ENCODE measurements at regions not wholly inside any gene's neighbourhood (a gene's known extent, or its start where the extent isn't known, plus 50 kb on each side); places are given as distances from the start of the nearest gene placed in this dataset.

DNA sequence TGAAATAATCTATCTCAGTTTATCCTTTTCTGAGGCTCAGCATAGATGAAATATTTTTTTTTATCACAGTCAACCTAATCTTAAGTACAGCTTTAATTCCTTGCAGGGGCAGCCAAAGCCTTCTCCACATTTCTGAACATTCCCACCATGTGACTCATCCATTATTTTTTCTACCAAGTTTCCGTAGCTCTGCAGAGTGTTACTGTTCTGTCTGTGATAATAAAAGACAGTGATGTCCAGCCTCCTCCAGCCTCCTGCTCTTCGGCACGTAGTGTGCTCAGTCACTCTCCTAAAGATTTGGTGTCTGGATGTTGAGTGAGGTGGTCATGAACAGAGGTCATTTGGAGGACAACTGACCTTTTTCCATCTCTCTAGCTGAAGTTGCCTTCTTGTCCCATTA is 338.1 kb upstream of the ADAMTS16 start:
- Mint-ChIP-seq H3K4me3 (no peak overlapping the region), H3K27ac (no peak overlapping the region), H3K27me3 (no peaks in the 10 kb centered on the region), H3K4me1 (no peaks in the 10 kb centered on the region), H3K9me3 (peaks cover 1% of the 10 kb centered on the region), H3K36me3 (ENCODE audit: low read depth) (no peaks in the 10 kb centered on the region)
- no peak for DNase-seq
- CTCF ChIA-PET, result no interaction called here
- POLR2A ChIA-PET, result no interaction called here

GRCh38 chr5:4804691-4805360 is 335.3 kb upstream of the ADAMTS16 start:
- Mint-ChIP-seq H3K36me3 (ENCODE audit: low read depth) (no peaks in the 10 kb centered on the region), H3K27me3 (no peaks in the 10 kb centered on the region), H3K4me3 (no peak overlapping the region), H3K4me1 (no peaks in the 10 kb centered on the region), H3K27ac (no peak overlapping the region), H3K9me3 (peaks cover 4% of the 10 kb centered on the region)
- ChIA-PET CTCF (no interaction called here), POLR2A (no interaction called here)
- DNase-seq, result no peak

GRCh38 chr5:4815002-4815401 is 325.1 kb upstream of the ADAMTS16 start:
- CTCF ChIA-PET, result no interaction called here
- Mint-ChIP-seq H3K4me1 (no peaks in the 10 kb centered on the region), H3K36me3 (ENCODE audit: low read depth) (no peaks in the 10 kb centered on the region), H3K27ac (no peak overlapping the region), H3K4me3 (no peak overlapping the region), H3K27me3 (no peaks in the 10 kb centered on the region), H3K9me3 (peaks cover 9% of the 10 kb centered on the region)
- POLR2A ChIA-PET, result no interaction called here
- DNase-seq, result no peak

- H3K4me1 Mint-ChIP-seq, result no peaks in the 10 kb centered on the region
- ChIA-PET CTCF (no interaction called here), POLR2A (no interaction called here)
- DNase-seq, result no peak
- H3K4me3 Mint-ChIP-seq, result no peak overlapping the region
- H3K27ac Mint-ChIP-seq, result no peak overlapping the region
- H3K9me3 Mint-ChIP-seq, result peaks cover 9% of the 10 kb centered on the region
- no peaks in the 10 kb centered on the region for H3K27me3 Mint-ChIP-seq
- H3K36me3 Mint-ChIP-seq (ENCODE audit: low read depth), result no peaks in the 10 kb centered on the region
Measured at GRCh38 chr5:4817767-4818166, 322.4 kb upstream of the ADAMTS16 start.

GRCh38 chr5:4831325-4831724 is 308.8 kb upstream of the ADAMTS16 start:
- no peaks in the 10 kb centered on the region for H3K4me1 Mint-ChIP-seq
- no peak for DNase-seq
- no peak overlapping the region for H3K4me3 Mint-ChIP-seq
- peaks cover 3% of the 10 kb centered on the region for H3K9me3 Mint-ChIP-seq
- H3K36me3 Mint-ChIP-seq (ENCODE audit: low read depth), result no peaks in the 10 kb centered on the region
- ChIA-PET CTCF (no interaction called here), POLR2A (no interaction called here)
- H3K27ac Mint-ChIP-seq, result no peak overlapping the region
- H3K27me3 Mint-ChIP-seq, result no peaks in the 10 kb centered on the region

DNA sequence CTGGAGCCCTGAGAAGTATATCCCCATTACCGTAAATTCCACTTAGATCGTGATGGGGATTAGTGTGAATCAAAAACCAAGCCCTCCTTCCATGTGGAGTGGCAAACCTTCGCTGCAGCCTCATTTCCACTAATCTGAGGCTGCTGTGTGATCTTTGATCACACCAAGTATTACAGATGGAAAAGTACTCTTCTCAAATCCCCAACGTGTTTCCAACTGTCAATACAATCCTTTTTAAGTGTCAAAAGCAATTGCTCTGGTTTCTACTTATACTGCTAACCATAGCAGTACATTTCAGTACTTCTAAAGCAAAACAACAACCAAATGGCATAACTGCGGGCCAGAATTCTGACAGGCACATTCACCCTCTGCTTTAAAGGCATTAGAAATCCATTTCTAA is 307.7 kb upstream of the ADAMTS16 start:
- POLR2A ChIA-PET, result no interaction called here
- Mint-ChIP-seq H3K27me3 (no peaks in the 10 kb centered on the region), H3K4me3 (no peak overlapping the region), H3K9me3 (peaks cover 3% of the 10 kb centered on the region), H3K27ac (no peak overlapping the region), H3K4me1 (no peaks in the 10 kb centered on the region), H3K36me3 (ENCODE audit: low read depth) (no peaks in the 10 kb centered on the region)
- no peak for DNase-seq
- CTCF ChIA-PET, result no interaction called here

- CTCF ChIA-PET, result no interaction called here
- Mint-ChIP-seq H3K27ac (no peak overlapping the region), H3K4me3 (no peak overlapping the region), H3K4me1 (no peaks in the 10 kb centered on the region), H3K36me3 (ENCODE audit: low read depth) (no peaks in the 10 kb centered on the region), H3K9me3 (no peaks in the 10 kb centered on the region), H3K27me3 (no peaks in the 10 kb centered on the region)
- no peak for DNase-seq
- POLR2A ChIA-PET, result no interaction called here
Measured at GRCh38 chr5:4833104-4833738, 306.9 kb upstream of the ADAMTS16 start.

DNA sequence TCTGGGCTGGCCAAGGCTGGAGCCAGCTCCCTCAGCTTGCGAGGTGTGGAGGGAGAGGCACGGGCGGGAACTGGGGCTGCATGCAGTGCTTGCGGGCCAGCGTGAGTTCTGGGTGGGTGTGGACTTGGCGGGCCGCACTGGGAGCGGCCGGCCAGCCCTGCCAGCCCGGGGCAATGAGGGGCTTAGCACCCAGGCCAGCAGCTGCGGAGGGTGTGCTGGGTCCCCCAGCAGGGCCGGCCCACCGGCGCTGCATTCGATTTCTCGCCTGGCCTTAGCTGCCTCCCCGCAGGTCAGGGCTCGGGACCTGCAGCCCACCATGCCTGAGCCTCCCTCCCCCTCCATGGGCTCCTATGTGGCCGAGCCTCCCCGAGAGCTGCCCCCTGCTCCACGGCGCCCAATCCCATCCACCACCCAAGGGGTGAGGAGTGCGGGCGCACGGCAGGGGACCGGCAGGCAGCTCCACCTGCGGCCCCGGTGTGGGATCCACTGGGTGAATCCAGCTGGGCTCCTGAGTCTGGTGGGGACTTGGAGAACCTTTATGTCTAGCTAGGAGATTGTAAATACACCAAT is 302.6 kb upstream of the ADAMTS16 start:
- H3K36me3 Mint-ChIP-seq (ENCODE audit: low read depth), result no peaks in the 10 kb centered on the region
- ChIA-PET CTCF (no interaction called here), POLR2A (no interaction called here)
- no peak overlapping the region for H3K4me3 Mint-ChIP-seq
- no peak for DNase-seq
- H3K4me1 Mint-ChIP-seq, result no peaks in the 10 kb centered on the region
- no peak overlapping the region for H3K27ac Mint-ChIP-seq
- no peaks in the 10 kb centered on the region for H3K9me3 Mint-ChIP-seq
- no peaks in the 10 kb centered on the region for H3K27me3 Mint-ChIP-seq

DNA sequence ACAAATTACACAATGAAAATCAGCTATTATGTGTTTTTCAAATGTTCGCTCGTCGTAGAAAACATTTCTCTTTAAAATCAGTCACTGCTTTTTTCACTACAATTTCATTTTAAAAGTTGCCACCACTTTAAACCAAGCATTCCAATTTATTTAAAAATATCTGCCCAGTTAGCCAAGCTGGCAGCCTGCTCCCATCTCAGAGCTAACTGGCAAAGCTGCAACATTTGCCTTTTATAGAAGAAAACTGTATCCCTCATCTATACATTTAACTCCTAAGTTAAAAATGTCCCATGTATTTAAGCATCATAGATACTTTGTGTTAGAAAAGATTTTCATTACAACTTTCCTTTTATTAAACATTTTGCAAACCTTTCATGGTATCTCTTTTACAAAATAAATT is 294.9 kb upstream of the ADAMTS16 start:
- H3K27me3 Mint-ChIP-seq, result no peaks in the 10 kb centered on the region

DNA sequence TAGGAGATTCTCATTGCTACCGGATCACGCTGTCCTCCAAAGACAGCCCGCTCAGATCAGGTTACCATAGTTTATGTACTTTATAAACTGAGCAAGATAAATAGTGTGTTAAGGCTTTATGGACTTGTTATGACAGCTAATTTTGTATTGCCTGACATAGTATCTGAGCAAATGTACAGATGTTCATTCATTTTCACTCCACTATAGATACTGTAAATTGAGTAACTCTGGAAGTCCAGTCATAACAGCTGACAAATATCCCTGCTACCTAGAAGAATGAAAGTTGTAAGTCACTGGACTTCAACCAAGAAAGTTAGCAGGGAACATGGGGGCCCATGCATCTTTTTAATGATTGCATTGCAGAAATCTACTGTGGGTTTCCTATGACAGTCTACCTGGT is 292.4 kb upstream of the ADAMTS16 start:
- no peak overlapping the region for H3K4me3 Mint-ChIP-seq
- CTCF ChIA-PET, result no interaction called here
- H3K27ac Mint-ChIP-seq, result no peak overlapping the region
- POLR2A ChIA-PET, result no interaction called here
- H3K9me3 Mint-ChIP-seq, result peaks cover 7% of the 10 kb centered on the region
- no peaks in the 10 kb centered on the region for H3K36me3 Mint-ChIP-seq (ENCODE audit: low read depth)
- no peaks in the 10 kb centered on the region for H3K27me3 Mint-ChIP-seq
- DNase-seq, result no peak
- no peaks in the 10 kb centered on the region for H3K4me1 Mint-ChIP-seq

More for the DNA sequence above, 294.9 kb upstream of the ADAMTS16 start:
- DNase-seq, result no peak
- POLR2A ChIA-PET, result no interaction called here
- Mint-ChIP-seq H3K4me3 (no peak overlapping the region), H3K4me1 (no peaks in the 10 kb centered on the region), H3K9me3 (peaks cover 7% of the 10 kb centered on the region), H3K27ac (no peak overlapping the region), H3K36me3 (ENCODE audit: low read depth) (no peaks in the 10 kb centered on the region)
- CTCF ChIA-PET, result no interaction called here

GRCh38 chr5:4855036-4855435 is 285.1 kb upstream of the ADAMTS16 start:
- Mint-ChIP-seq H3K27ac (no peak overlapping the region), H3K9me3 (peaks cover 2% of the 10 kb centered on the region)

DNA sequence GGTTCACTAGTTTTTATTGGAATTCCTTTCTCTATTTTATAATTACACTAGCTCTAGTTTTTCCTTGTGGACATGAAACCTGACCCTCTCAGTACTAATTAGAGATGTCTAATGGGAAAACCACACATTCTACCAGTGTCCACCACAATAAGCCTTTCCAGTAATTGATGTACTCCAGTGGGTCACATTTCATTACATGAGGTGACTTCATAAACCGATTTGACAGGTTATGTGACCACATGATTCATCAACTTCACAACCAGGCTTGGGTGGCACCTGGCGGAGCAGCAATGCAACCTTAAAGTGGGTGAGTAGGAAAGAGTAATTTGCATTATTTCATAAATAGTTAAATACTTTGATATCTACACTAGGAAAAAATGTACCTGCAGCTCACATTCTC is 284.2 kb upstream of the ADAMTS16 start:
- no peaks in the 10 kb centered on the region for H3K4me1 Mint-ChIP-seq
- H3K36me3 Mint-ChIP-seq (ENCODE audit: low read depth), result no peaks in the 10 kb centered on the region
- H3K4me3 Mint-ChIP-seq, result no peak overlapping the region
- no peak for DNase-seq
- no peaks in the 10 kb centered on the region for H3K27me3 Mint-ChIP-seq
- H3K27ac Mint-ChIP-seq, result no peak overlapping the region
- ChIA-PET CTCF (no interaction called here), POLR2A (no interaction called here)
- H3K9me3 Mint-ChIP-seq, result no peaks in the 10 kb centered on the region

More at GRCh38 chr5:4855036-4855435, 285.1 kb upstream of the ADAMTS16 start:
- POLR2A ChIA-PET, result no interaction called here
- Mint-ChIP-seq H3K4me1 (no peaks in the 10 kb centered on the region), H3K27me3 (no peaks in the 10 kb centered on the region), H3K36me3 (ENCODE audit: low read depth) (no peaks in the 10 kb centered on the region), H3K4me3 (no peak overlapping the region)
- CTCF ChIA-PET, result no interaction called here
- no peak for DNase-seq

DNA sequence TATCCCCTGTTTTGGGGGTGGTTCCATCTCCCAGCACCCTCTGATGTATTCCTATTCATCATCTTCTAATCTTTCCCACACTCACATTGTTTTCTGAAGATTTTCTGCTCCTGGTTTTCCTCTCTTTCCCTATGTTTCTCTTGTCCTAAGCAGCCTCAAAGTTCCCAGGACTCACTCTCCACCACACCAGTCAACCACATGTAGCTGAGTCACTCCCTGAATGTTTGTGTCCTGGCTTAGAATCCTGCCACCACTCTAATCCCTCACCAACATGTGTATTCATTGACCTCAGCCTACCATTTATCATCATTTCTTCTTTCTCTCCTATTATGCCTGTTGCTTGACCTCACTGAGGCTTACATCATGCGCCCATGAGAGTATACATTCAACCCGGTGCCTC is 282.4 kb upstream of the ADAMTS16 start:
- no peaks in the 10 kb centered on the region for H3K9me3 Mint-ChIP-seq
- no peaks in the 10 kb centered on the region for H3K4me1 Mint-ChIP-seq
- no peak overlapping the region for H3K27ac Mint-ChIP-seq
- CTCF ChIA-PET, result no interaction called here
- no peaks in the 10 kb centered on the region for H3K36me3 Mint-ChIP-seq (ENCODE audit: low read depth)
- no peak for DNase-seq
- H3K27me3 Mint-ChIP-seq, result no peaks in the 10 kb centered on the region
- no peak overlapping the region for H3K4me3 Mint-ChIP-seq
- POLR2A ChIA-PET, result no interaction called here
